GM21717 (cell line): ENCODE measurements at regions not wholly inside any gene's neighbourhood (a gene's known extent, or its start where the extent isn't known, plus 50 kb on each side); places are given as distances from the start of the nearest gene placed in this dataset.

Experiments
- ATAC-seq: cut with Tn5 transposase; IDR thresholded peaks from one replicate; pipeline ENCODE4 v1.9.1; 2021; ENCODE audit warnings: mild to moderate bottlenecking, moderate library complexity; ENCODE audit not compliant: unreplicated experiment

GRCh38 chr1:177490786-177491185 lies 320.0 kb downstream of the BRINP2 start:
- no peak for ATAC-seq

GRCh38 chr1:177490036-177490639 lies 319.4 kb downstream of the BRINP2 start:
- ATAC-seq = no peak

DNA sequence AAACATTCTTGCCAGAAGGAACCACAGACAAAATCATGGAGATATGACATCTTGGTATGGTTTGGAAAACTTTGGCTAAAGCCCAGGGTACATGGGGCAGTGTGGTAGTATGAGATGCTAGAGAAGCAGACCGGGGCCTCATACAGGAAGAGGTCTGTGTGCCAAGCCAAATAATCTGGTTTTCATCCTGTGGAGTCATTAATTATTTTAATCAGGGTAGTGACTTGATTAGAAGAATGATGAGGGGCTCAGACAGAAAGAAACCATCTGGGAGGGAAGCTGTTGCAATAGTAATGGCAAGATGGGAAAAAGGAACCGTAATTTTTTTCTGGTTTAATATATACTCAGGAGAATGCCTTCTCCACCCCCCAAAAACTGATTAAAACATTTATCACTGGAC lies 318.0 kb downstream of the BRINP2 start:
- ATAC-seq = no peak

- ATAC-seq = no peak
Observed at GRCh38 chr1:177487481-177487880, 316.7 kb downstream of the BRINP2 start.

GRCh38 chr1:177480741-177481305 lies 310.1 kb downstream of the BRINP2 start:
- ATAC-seq = no peak

DNA sequence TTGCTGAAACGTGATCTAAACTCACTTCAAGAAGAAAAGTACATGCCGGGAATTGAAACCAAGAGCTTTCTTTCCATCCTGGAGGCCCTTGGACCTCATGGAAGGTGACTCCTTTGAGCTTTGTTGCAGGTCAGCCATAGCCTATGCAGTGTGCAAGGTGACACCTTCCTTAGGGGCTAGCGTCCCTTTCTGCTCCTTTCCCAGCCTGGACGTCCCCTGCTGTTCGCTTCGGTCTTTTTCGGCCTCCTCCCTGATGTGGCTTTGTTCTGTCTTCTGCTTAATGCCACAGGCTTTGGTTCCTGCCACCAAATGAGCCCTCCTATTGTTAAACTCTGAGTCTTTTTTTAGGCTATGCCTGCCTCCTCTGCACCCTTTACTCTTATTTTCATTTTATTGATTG lies 308.8 kb downstream of the BRINP2 start:
- no peak for ATAC-seq

DNA sequence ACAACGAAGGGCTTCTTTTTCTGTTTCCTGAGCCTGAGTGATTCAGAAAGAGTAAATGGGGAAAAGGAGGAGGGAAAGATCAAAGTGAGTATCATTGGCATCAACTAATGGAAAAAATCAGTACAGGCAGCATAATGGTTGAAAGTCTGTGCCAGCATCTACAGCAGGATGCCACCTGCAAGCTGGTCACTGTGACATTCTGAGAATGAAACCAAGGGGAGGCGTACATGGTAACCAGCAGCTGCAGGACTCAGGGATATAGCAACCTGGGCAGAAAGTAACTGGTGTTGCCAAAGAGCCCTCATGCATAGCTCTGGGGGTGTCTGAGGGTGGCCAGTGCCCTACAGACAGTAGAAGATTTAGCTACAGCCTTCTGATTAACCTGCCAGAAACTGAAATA lies 305.9 kb downstream of the BRINP2 start:
- ATAC-seq = no peak

GRCh38 chr1:177472567-177472966 lies 301.8 kb downstream of the BRINP2 start:
- no peak for ATAC-seq

GRCh38 chr1:177471244-177471643 lies 300.5 kb downstream of the BRINP2 start:
- no peak for ATAC-seq

DNA sequence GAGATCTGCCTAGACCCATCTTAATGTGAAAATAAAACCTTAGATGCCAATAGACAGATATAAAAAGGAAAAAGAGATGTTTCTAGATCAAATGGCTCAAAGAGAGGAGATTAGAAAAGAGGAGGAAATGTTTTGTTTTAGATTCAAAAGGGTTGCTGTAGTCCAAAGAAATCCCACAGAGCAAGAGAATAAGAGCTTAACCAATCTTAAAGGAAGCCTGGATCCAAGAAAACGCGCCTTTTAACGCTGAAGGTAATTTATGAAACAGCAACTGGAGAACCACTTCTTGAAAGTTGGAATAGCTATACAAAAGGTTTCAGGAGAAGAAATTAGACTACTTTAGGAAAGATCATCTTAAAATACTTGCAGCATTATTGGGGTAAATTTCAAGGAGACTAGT lies 298.8 kb downstream of the BRINP2 start:
- no peak for ATAC-seq

GRCh38 chr1:177466286-177466685 lies 295.5 kb downstream of the BRINP2 start:
- no peak for ATAC-seq

DNA sequence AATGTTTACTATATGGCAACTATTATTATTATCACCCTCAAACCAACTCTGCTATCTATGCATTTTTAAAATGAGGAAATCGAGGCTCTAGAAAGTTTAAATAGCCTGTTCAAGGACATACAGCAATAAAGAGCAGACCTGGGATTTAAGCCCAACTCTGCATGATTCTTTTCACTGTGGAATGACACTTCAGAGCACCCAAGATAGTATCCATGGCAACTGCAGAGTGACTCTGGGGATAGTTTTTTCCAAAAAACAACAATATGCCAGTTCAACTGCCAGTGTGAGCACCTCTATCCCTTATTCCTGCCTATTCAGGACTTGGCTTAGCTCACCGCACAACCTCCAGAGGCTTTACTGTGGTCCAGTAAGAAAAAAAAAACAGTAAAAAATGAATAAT lies 293.9 kb downstream of the BRINP2 start:
- no peak for ATAC-seq

DNA sequence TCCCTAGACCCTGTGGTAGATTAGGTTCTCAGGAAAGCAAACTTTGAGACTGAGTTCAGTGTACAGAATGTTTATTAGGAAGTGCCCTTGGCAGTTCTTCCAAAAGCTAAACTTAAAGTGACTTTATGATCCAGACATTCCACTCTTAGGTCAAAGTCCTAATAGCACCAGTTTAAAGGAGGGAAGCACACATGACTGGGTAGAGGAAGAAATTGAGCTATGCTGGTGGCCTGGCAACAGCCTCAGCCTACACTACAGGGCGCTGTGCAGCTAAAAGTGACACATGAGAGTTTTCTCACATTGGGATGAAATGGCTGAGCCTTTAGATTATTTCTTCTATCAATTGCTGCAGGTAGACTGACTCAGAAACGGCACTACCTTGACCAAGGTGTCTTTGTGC lies 280.4 kb downstream of the BRINP2 start:
- no peak for ATAC-seq

DNA sequence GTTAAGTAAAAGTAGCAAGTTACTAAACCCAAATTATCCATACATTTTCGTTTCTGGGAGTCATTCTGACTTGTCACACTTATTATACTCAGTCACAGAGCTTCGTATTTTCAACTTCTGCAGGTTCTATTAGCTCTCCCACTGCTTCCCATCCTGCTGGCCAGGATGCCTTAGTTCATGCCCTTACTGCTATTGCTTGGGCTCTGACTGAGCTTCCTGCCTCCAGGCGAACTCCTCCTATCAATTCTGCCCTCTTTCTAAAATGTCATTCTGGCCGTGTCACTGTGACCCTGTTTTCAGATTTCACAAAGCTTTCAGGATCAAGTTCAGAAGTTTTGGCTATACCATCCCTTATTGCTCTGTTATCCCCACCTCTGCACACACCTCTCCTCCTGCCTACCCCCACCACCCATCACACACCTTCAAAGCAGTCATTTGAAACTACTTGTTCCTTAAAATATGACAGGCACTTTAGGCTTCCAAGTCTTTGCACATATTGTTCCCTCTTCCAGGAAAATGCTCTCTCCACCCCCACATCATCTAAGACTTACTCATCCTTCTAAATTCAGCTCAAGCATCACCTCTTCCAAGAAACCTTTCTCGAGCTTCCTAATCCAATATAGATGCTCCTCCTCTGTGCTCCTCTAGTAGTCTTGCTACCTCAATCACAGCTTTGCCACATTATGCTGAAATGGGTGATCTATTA lies 278.0 kb downstream of the BRINP2 start:
- ATAC-seq = no peak

DNA sequence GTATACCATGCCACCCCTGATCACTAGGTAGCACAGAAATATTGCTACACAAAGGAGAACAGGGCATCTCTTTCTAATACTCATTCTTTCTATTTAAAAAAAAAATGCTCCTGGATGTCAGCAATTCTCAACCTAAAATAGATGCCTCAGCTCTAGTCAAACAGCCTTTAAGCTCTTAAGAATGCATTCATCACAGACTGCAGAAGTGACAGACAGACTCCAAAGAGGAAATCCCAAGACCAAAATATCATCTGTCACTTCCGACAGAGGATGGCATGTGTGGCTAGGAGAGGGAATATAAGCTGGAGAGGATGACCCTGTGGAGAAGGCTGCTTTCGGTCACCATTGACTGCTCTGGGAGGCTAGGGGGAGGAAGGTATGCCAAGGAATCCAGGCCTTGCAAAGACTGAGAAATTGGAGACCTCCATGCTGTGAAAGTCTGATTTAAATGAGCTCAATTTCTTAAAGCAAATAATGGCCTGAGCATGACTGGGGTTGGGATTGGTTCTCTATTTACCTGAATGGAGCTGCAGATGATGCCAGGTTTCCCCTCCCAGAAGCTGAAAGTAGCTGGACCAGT lies 277.4 kb downstream of the BRINP2 start:
- no peak for ATAC-seq

DNA sequence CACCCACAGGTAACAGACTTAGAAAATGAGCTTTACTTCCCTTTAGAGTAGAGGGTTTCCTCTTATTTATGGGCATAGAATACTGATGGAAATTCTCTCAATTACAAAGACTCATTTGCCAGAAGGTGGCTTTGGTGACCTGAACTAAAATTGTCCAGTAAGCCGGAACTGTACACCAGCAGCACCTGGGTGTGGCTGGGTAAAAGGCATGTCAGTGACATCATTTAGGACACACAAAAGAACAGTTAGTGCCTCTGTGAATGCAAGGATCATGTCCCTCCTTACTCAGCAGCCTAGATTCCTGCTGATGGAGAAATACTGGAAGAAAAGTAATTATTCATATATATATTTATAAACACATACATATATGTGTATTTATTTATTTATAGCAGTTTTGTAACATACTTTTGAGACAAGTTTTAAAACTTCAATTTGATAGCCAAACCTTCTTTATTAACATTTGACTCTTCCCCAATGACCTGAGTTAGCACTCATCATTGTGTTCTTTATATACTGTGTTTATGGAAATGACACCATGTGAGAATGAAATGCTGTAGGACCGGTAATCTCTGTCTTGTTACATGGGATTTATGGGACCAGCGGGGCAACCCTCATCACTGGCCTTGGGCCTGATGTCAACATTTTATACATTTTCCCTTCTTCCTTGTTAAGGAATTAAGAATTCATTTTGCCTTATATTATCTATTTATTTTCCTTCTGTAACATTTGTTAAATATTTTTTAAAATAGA lies 274.4 kb downstream of the BRINP2 start:
- no peak for ATAC-seq

GRCh38 chr1:177443003-177443402 lies 272.2 kb downstream of the BRINP2 start:
- no peak for ATAC-seq

DNA sequence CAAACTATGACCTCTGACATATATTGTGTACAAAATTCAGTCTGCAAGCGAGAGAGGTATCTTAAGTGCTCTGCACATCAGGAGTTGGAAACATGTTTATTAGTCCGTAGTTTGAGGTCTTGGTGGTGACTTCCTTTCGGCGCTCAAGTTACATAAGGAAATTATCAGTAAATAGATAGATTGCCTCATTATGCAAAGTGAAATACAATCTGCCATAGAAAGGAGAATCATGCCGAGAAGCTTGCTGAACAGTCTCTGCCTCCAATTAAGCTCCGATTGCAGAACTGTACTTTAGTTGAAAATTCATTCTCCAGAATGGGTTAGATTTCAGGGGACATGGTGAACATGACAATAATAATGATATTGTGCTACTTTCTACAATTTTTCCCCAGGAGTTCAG lies 271.8 kb downstream of the BRINP2 start:
- ATAC-seq = no peak

DNA sequence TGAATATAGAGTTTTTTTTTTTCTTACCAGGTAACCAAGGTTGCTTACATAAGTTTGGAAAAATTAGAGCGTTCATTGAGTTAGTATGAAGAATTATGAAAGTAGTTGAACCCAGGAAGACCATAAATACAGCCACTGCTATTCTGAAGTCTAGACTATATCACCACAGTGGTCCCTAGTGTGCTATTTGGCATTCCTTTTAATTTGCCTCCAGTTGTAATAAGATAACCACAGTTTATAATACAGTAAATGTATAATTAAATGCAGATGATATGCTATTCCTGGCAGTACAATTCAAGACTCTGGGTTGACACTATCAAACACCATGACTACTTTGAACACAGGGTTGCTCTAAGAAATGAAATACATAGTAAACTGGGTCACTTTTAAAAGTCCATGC lies 270.5 kb downstream of the BRINP2 start:
- ATAC-seq = no peak

DNA sequence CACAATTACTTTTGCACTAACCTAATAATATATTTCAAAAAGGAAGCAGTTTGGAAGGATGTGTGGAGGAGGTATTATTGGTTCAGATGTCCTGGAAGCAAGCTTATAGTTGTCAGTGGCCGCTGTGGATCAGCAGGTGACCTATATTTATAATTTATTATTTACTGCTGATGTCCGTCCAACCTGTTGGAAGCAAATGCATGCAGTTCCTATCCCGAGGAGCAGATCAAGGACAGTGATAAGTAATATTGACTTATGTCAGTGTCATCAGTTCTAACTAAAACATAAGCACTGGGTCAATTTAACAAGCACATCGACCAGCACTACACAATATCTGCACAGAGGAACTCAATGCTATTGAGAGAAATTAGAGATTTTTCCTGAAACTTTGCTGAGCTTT lies 270.1 kb downstream of the BRINP2 start:
- ATAC-seq = no peak

DNA sequence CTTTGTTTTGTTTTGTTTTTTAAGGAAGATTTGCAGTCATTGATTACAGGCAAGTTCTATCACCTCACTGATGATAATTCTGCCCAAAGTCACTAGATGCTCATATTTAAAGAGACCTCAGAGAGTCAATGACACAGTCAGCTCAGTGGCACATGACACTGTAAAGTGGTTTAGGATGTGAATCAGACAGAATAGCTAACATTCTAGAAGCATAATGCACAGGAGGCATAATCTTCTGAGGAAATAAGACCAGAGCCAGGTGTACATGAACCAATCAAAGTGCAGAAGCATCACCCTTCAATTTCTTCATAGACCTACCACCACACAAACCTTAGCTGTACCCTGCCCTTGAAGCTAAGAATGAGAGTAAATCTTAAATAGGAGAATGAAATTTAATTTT lies 268.5 kb downstream of the BRINP2 start:
- ATAC-seq = no peak

GRCh38 chr1:177435364-177435763 lies 264.6 kb downstream of the BRINP2 start:
- ATAC-seq = no peak
